WERI-Rb-1 (cell line): ENCODE measurements at regions not wholly inside any gene's neighbourhood (a gene's known extent, or its start where the extent isn't known, plus 50 kb on each side); places are given as distances from the start of the nearest gene placed in this dataset.

Source experiments
- DNase-seq: peaks from one replicate; pipeline ENCODE4 v3.0.0-alpha.2; 2020
- H3K27ac ChIP-seq: fragments of 250-450 bp; sonication (Bioruptor Pico); 2 replicates; pipeline ENCODE4 v1.5.1; 2020; ENCODE audit warnings: mild to moderate bottlenecking, moderate library complexity
- H3K27me3 ChIP-seq: fragments of 250-450 bp; sonication (Bioruptor Pico); 2 replicates; pipeline ENCODE4 v1.5.1; 2021; ENCODE audit warnings: mild to moderate bottlenecking, low read depth, moderate library complexity; ENCODE audit not compliant: insufficient read depth, severe bottlenecking
- H3K36me3 ChIP-seq: fragments of 250-450 bp; sonication (Bioruptor Pico); 2 replicates; pipeline ENCODE4 v1.5.1; 2020; ENCODE audit warnings: mild to moderate bottlenecking, moderate library complexity
- H3K4me3 ChIP-seq: 2 replicates; pipeline ENCODE4 v1.5.1; 2011; ENCODE audit warnings: low read depth, mild to moderate bottlenecking, control low read depth, low read length
- H3K9me3 ChIP-seq: fragments of 250-450 bp; sonication (Bioruptor Pico); 2 replicates; pipeline ENCODE4 v1.5.1; 2021; ENCODE audit warnings: mild to moderate bottlenecking, moderate library complexity; ENCODE audit not compliant: severe bottlenecking
- CTCF ChIP-seq: IDR thresholded peaks from 2 replicates; pipeline ENCODE4 v1.5.1; 2011; ENCODE audit warnings: low read depth, mild to moderate bottlenecking, control low read depth, inconsistent platforms, low read length

GRCh38 chr7:79973455-79973854, 161.2 kb upstream of the GNAI1 start:
- TF ChIP-seq CTCF: no peak
- H3K27me3 ChIP-seq: no peaks in the 10 kb centered on the region
- no peaks in the 10 kb centered on the region for H3K9me3 ChIP-seq
- no peak for DNase-seq
- H3K4me3 ChIP-seq: no peak overlapping the region
- H3K36me3 ChIP-seq: no peaks in the 10 kb centered on the region
- no peak overlapping the region for H3K27ac ChIP-seq

GRCh38 chr7:79971058-79971457, 163.6 kb upstream of the GNAI1 start:
- Histone ChIP-seq H3K27me3 (no peaks in the 10 kb centered on the region), H3K4me3 (no peak overlapping the region), H3K9me3 (no peaks in the 10 kb centered on the region), H3K27ac (no peak overlapping the region), H3K36me3 (no peaks in the 10 kb centered on the region)
- TF ChIP-seq CTCF: no peak
- DNase-seq: no peak

GRCh38 chr7:79968894-79969293, 165.7 kb upstream of the GNAI1 start:
- Histone ChIP-seq H3K9me3 (no peaks in the 10 kb centered on the region), H3K27me3 (no peaks in the 10 kb centered on the region), H3K36me3 (no peaks in the 10 kb centered on the region), H3K4me3 (no peak overlapping the region), H3K27ac (no peak overlapping the region)
- DNase-seq: peak; percentile 91
- peak; percentile 31; the same call in 1 of the 2 replicates for TF ChIP-seq CTCF

GRCh38 chr7:79968077-79968648, 166.5 kb upstream of the GNAI1 start:
- no peaks in the 10 kb centered on the region for H3K36me3 ChIP-seq
- peak; percentile 21 for DNase-seq
- no peak overlapping the region for H3K4me3 ChIP-seq
- no peaks in the 10 kb centered on the region for H3K9me3 ChIP-seq
- no peaks in the 10 kb centered on the region for H3K27me3 ChIP-seq
- TF ChIP-seq CTCF: no peak
- peak overlapping the region; percentile 29; the same call in 1 of the 2 replicates for H3K27ac ChIP-seq

GRCh38 chr7:79965946-79966345, 168.7 kb upstream of the GNAI1 start:
- DNase-seq: peak; percentile 69
- no peak overlapping the region for H3K4me3 ChIP-seq
- H3K9me3 ChIP-seq: no peaks in the 10 kb centered on the region
- no peaks in the 10 kb centered on the region for H3K27me3 ChIP-seq
- no peak for TF ChIP-seq CTCF
- no peaks in the 10 kb centered on the region for H3K36me3 ChIP-seq
- H3K27ac ChIP-seq: peak overlapping the region; percentile 49

- DNase-seq: no peak
- H3K4me3 ChIP-seq: no peak overlapping the region
- no peak overlapping the region for H3K27ac ChIP-seq
- no peaks in the 10 kb centered on the region for H3K36me3 ChIP-seq
- no peaks in the 10 kb centered on the region for H3K27me3 ChIP-seq
- TF ChIP-seq CTCF: no peak
- H3K9me3 ChIP-seq: no peaks in the 10 kb centered on the region
Observed at GRCh38 chr7:79964463-79964862, 170.2 kb upstream of the GNAI1 start.
